ENCODE measurements at regions not wholly inside any gene's neighbourhood (a gene's known extent, or its start where the extent isn't known, plus 50 kb on each side); places are given as distances from the start of the nearest gene placed in this dataset.
"Not testable (repeated sequence)": the region's sequence is repeated elsewhere in the genome, so short reads cannot be mapped to it uniquely, and the experiment has no call there.

GRCh38 chr6:88403486-88403885 is 237.3 kb upstream of the CNR1 start:
- H3K27ac ChIP-seq = no peak overlapping the region
- TF ChIP-seq CTCF (IDR thresholded peaks at IDR 0.05) = no peak
- H3K79me2 ChIP-seq = no peaks in the 10 kb centered on the region

GRCh38 chr6:88402909-88403308 is 236.8 kb upstream of the CNR1 start:
- H3K4me1 ChIP-seq = no peaks in the 10 kb centered on the region
- no peak overlapping the region for H3K4me3 ChIP-seq (ENCODE audit: low read depth, low read length)
- H3K4me2 ChIP-seq (ENCODE audit: low read length) = no peak overlapping the region
- no peaks in the 10 kb centered on the region for H3K79me2 ChIP-seq
- no peaks in the 10 kb centered on the region for H3K9me3 ChIP-seq (ENCODE audit: control insufficient read depth, low read length)
- no peak for TF ChIP-seq CTCF (IDR thresholded peaks at IDR 0.05)
- H3K36me3 ChIP-seq (ENCODE audit: control insufficient read depth, insufficient read depth, low read length) = no peaks in the 10 kb centered on the region
- H3K27ac ChIP-seq = no peak overlapping the region
- H3K27me3 ChIP-seq (ENCODE audit: control insufficient read depth, insufficient read depth, low read length) = no peaks in the 10 kb centered on the region
- no peak overlapping the region for H2AFZ ChIP-seq
- no peak overlapping the region for H3K9ac ChIP-seq

More at GRCh38 chr6:88403486-88403885, 237.3 kb upstream of the CNR1 start:
- H3K4me3 ChIP-seq (ENCODE audit: low read depth, low read length) = no peak overlapping the region
- no peak overlapping the region for H2AFZ ChIP-seq
- H3K9ac ChIP-seq = no peak overlapping the region
- H3K4me1 ChIP-seq = no peaks in the 10 kb centered on the region
- no peaks in the 10 kb centered on the region for H3K36me3 ChIP-seq (ENCODE audit: control insufficient read depth, insufficient read depth, low read length)
- no peaks in the 10 kb centered on the region for H3K27me3 ChIP-seq (ENCODE audit: control insufficient read depth, insufficient read depth, low read length)
- no peaks in the 10 kb centered on the region for H3K9me3 ChIP-seq (ENCODE audit: control insufficient read depth, low read length)
- no peak overlapping the region for H3K4me2 ChIP-seq (ENCODE audit: low read length)

DNA sequence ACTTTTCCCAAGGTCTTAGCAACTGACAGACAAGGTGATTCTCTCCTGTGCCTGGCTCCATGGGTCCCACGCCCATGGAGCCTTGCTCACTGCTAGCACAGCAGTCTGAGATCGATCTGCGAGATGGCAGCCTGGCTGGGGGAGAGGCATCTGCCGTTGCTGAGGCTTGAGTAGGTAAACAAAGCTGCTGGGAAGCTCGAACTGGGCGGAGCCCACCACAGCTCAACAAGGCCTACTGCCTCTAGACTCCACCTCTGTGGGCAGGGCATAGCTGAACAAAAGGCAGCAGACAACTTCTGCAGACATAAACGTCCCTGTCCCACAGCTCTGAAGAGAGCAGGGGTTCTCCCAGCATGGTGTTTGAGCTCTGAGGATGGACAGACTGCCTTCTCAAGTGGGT is 224.9 kb upstream of the CNR1 start:
- not testable (repeated sequence) for H3K27me3 ChIP-seq (ENCODE audit: control insufficient read depth, insufficient read depth, low read length); H3K4me3 ChIP-seq (ENCODE audit: low read depth, low read length); H3K27ac ChIP-seq; H3K36me3 ChIP-seq (ENCODE audit: control insufficient read depth, insufficient read depth, low read length); H2AFZ ChIP-seq; H3K79me2 ChIP-seq; H3K9ac ChIP-seq; H3K9me3 ChIP-seq (ENCODE audit: control insufficient read depth, low read length); H3K4me1 ChIP-seq; H3K4me2 ChIP-seq (ENCODE audit: low read length)

DNA sequence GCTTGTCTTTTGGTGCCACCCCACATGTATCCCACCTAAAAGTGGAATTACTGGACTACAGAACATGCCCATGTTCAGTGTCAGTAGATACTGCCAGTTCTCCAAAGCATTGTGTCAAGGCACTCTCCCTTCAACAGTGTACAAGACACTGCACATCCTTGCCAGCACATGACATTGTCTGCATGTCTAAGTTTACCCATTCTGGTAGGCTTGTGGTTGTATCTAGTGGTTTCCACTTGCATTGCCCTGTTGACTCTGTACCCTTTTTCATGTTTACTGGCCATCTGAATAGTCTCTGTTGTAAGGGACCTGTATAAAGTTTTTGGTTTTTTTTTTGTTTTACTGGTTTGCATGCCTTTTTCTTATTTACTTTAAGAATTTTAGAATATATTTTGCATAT is 222.4 kb upstream of the CNR1 start:
- no peaks in the 10 kb centered on the region for H3K4me1 ChIP-seq
- H3K27ac ChIP-seq = no peak overlapping the region
- TF ChIP-seq CTCF (IDR thresholded peaks at IDR 0.05) = no peak
- H3K27me3 ChIP-seq (ENCODE audit: control insufficient read depth, insufficient read depth, low read length) = no peaks in the 10 kb centered on the region
- H3K9me3 ChIP-seq (ENCODE audit: control insufficient read depth, low read length) = no peaks in the 10 kb centered on the region
- no peaks in the 10 kb centered on the region for H3K36me3 ChIP-seq (ENCODE audit: control insufficient read depth, insufficient read depth, low read length)
- no peaks in the 10 kb centered on the region for H3K79me2 ChIP-seq
- no peak overlapping the region for H3K4me2 ChIP-seq (ENCODE audit: low read length)
- H3K9ac ChIP-seq = no peak overlapping the region
- no peak overlapping the region for H3K4me3 ChIP-seq (ENCODE audit: low read depth, low read length)
- H2AFZ ChIP-seq = no peak overlapping the region

DNA sequence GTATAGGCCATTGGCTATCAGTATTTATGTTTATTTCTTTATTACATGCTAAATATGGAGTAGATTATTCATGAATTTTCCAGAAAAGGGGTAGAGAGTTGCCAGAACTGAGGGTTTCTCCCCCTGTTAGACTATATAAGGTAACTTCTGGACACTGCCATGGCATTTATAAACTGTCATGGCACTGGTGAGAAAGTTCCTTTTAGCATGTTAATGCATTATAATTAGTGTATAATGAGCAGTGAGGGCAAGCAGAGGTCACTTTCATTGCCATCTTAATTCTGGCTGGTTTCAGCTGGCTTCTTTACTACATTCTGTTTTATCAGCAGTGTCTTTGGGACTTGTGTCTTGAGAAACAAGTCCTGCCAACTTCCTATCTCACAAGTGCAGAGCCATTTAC is 220.0 kb upstream of the CNR1 start:
- H2AFZ ChIP-seq = no peak overlapping the region
- no peaks in the 10 kb centered on the region for H3K4me1 ChIP-seq
- H3K36me3 ChIP-seq (ENCODE audit: control insufficient read depth, insufficient read depth, low read length) = no peaks in the 10 kb centered on the region
- no peaks in the 10 kb centered on the region for H3K79me2 ChIP-seq
- H3K27ac ChIP-seq = no peak overlapping the region
- TF ChIP-seq CTCF (IDR thresholded peaks at IDR 0.05) = no peak
- no peak overlapping the region for H3K4me2 ChIP-seq (ENCODE audit: low read length)
- no peaks in the 10 kb centered on the region for H3K9me3 ChIP-seq (ENCODE audit: control insufficient read depth, low read length)
- no peaks in the 10 kb centered on the region for H3K27me3 ChIP-seq (ENCODE audit: control insufficient read depth, insufficient read depth, low read length)
- no peak overlapping the region for H3K9ac ChIP-seq
- no peak overlapping the region for H3K4me3 ChIP-seq (ENCODE audit: low read depth, low read length)
